T-helper 2 cell (primary cell): ENCODE measurements at regions not wholly inside any gene's neighbourhood (a gene's known extent, or its start where the extent isn't known, plus 50 kb on each side); places are given as distances from the start of the nearest gene placed in this dataset.

Source experiments
- DNase-seq, 5 experiments: peaks; one replicate each; pipeline versions ENCODE4 v3.0.0 to v3.0.0-alpha.2; 2012 to 2022

- no peak for DNase-seq
Observed at GRCh38 chr2:62297624-62298010, 101.7 kb downstream of the B3GNT2 start.

GRCh38 chr2:62296832-62297623 is 101.1 kb downstream of the B3GNT2 start:
- no peak for DNase-seq

GRCh38 chr2:62296034-62296831 is 100.3 kb downstream of the B3GNT2 start:
- no peak for DNase-seq

- DNase-seq = no peak
Observed at GRCh38 chr2:62293490-62294271, 97.8 kb downstream of the B3GNT2 start.

- no peak for DNase-seq
Observed at GRCh38 chr2:62293151-62293489, 97.2 kb downstream of the B3GNT2 start.

- DNase-seq = no peak
Observed at GRCh38 chr2:62292190-62292589, 96.3 kb downstream of the B3GNT2 start.

- DNase-seq = no peak
Observed at GRCh38 chr2:62291517-62292137, 95.7 kb downstream of the B3GNT2 start.

GRCh38 chr2:62291052-62291451 is 95.1 kb downstream of the B3GNT2 start:
- no peak for DNase-seq

GRCh38 chr2:62287899-62288880 is 92.3 kb downstream of the B3GNT2 start:
- DNase-seq = peak in 3 of 5 experiments; percentile 10 to 76 (median 54)

GRCh38 chr2:62287282-62287681 is 91.4 kb downstream of the B3GNT2 start:
- no peak for DNase-seq

GRCh38 chr2:62286089-62286785 is 90.3 kb downstream of the B3GNT2 start:
- no peak for DNase-seq

GRCh38 chr2:62284980-62285379 is 89.1 kb downstream of the B3GNT2 start:
- no peak for DNase-seq

GRCh38 chr2:62284471-62284870 is 88.6 kb downstream of the B3GNT2 start:
- no peak for DNase-seq

- DNase-seq = no peak
Observed at GRCh38 chr2:62283147-62283546, 87.2 kb downstream of the B3GNT2 start.

- DNase-seq = no peak
Observed at GRCh38 chr2:62281663-62282062, 85.7 kb downstream of the B3GNT2 start.

GRCh38 chr2:62277688-62278087 is 81.8 kb downstream of the B3GNT2 start:
- DNase-seq = no peak
